ENCODE measurements at regions not wholly inside any gene's neighbourhood (a gene's known extent, or its start where the extent isn't known, plus 50 kb on each side); places are given as distances from the start of the nearest gene placed in this dataset.

- CTCF ChIA-PET = no interaction called here
- no peak overlapping the region for H2AFZ ChIP-seq (ENCODE audit: low read depth, low read length, poor library complexity, severe bottlenecking)
- POLR2A ChIA-PET = interaction anchor here (1.2 kb wide), 1 partner anchor 9 kb away, joined by 5 read pairs; no protein-coding TSS in a partner anchor
- no peak overlapping the region for H3K9ac ChIP-seq (ENCODE audit: low read length)
- H3K4me2 ChIP-seq (ENCODE audit: low read length) = 0 out of 2 replicates have a peak overlapping the region, but pooled peaks have one; percentile 0
- no peaks in the 10 kb centered on the region for H3K27me3 ChIP-seq (ENCODE audit: insufficient read depth, low read length)
- TF ChIP-seq ZBTB33 (IDR thresholded peaks at IDR 0.05; ENCODE audit: extremely low read depth, insufficient replicate concordance, low read length) = no peak
- TF ChIP-seq TCF7L2 (IDR thresholded peaks at IDR 0.05; ENCODE audit: borderline replicate concordance, extremely low read depth, insufficient read depth, insufficient read length) = peak; percentile 43
- TF ChIP-seq EZH2phosphoT487 (IDR thresholded peaks at IDR 0.05; ENCODE audit: borderline replicate concordance) = no peak
- H3K27ac ChIP-seq (ENCODE audit: low read depth, low read length) = no peak overlapping the region
- DNase-seq (ENCODE audit: low read depth, low spot score) (no peak), ATAC-seq (peak; percentile 46)
- peaks cover 8 to 21% of the 10 kb centered on the region in 2 experiments for H3K4me1 ChIP-seq (ENCODE audit: control insufficient read depth in 1 of 2, insufficient read depth in 2 of 2, low read length in 2 of 2)
- intact Hi-C loops (cut with micrococcal nuclease) = no loop called here
- no peaks in the 10 kb centered on the region for H3K36me3 ChIP-seq (ENCODE audit: control insufficient read depth in 1 of 2, insufficient read depth in 2 of 2, low read length in 2 of 2)
- BruUV-seq (replicated peaks) = no TSS peak
- no peaks in the 10 kb centered on the region for H3K9me3 ChIP-seq (ENCODE audit: control insufficient read depth in 1 of 2, insufficient read depth in 1 of 2, low read depth in 1 of 2, low read length in 2 of 2)
- no peak overlapping the region for H3K4me3 ChIP-seq (replicated peaks in 1 of 2; ENCODE audit: low read depth in 1 of 2, low read length in 2 of 2)
- H4K20me1 ChIP-seq (ENCODE audit: insufficient read depth) = no peaks in the 10 kb centered on the region
- H3K9me2 ChIP-seq (ENCODE audit: insufficient read depth) = no peaks in the 10 kb centered on the region
- H3K79me2 ChIP-seq (ENCODE audit: insufficient read depth, low read length) = no peaks in the 10 kb centered on the region
- RAD21 ChIA-PET (ENCODE audit: low non-redundant PET in 1 of 2, low total read pairs in 2 of 2, uncharacterized antibody in 2 of 2, unreplicated experiment in 2 of 2) = no interaction called here
These were observed 510.8 kb upstream of the B3GALT2 start for GRCh38 chr1:193697115-193697762.

GRCh38 chr1:193694741-193695140 lies 508.3 kb upstream of the B3GALT2 start:
- H3K27me3 ChIP-seq (ENCODE audit: insufficient read depth, low read length) = no peaks in the 10 kb centered on the region
- H3K27ac ChIP-seq (ENCODE audit: low read depth, low read length) = no peak overlapping the region
- H3K9me2 ChIP-seq (ENCODE audit: insufficient read depth) = no peaks in the 10 kb centered on the region
- no peaks in the 10 kb centered on the region for H3K9me3 ChIP-seq (ENCODE audit: control insufficient read depth in 1 of 2, insufficient read depth in 1 of 2, low read depth in 1 of 2, low read length in 2 of 2)
- H3K4me1 ChIP-seq (ENCODE audit: control insufficient read depth in 1 of 2, insufficient read depth in 2 of 2, low read length in 2 of 2) = peaks cover 0 to 6% of the 10 kb centered on the region in 2 experiments; a peak in 1 of 4 replicates
- no peak for ATAC-seq
- ChIA-PET RAD21 (ENCODE audit: low non-redundant PET in 1 of 2, low total read pairs in 2 of 2, uncharacterized antibody in 2 of 2, unreplicated experiment in 2 of 2) (no interaction called here), CTCF (no interaction called here), POLR2A (no interaction called here)
- no peaks in the 10 kb centered on the region for H3K79me2 ChIP-seq (ENCODE audit: insufficient read depth, low read length)
- no peaks in the 10 kb centered on the region for H3K36me3 ChIP-seq (ENCODE audit: control insufficient read depth in 1 of 2, insufficient read depth in 2 of 2, low read length in 2 of 2)
- no peak for TF ChIP-seq ZFX (IDR thresholded peaks at IDR 0.05)
- TF ChIP-seq ATF3 (IDR thresholded peaks at IDR 0.05) = no peak
- no peak for TF ChIP-seq YY1 (IDR thresholded peaks at IDR 0.05; ENCODE audit: extremely low read depth, insufficient replicate concordance, low read depth, low read length)
- TF ChIP-seq POLR2A (IDR thresholded peaks at IDR 0.05; ENCODE audit: borderline replicate concordance, extremely low read depth, insufficient read depth, insufficient read length) = no peak
- TF ChIP-seq RAD21 (IDR thresholded peaks at IDR 0.05; ENCODE audit: low read depth) = no peak
- TF ChIP-seq SP1 (IDR thresholded peaks at IDR 0.05; ENCODE audit: low read depth) = no peak
- no peak for TF ChIP-seq FOSL1 (IDR thresholded peaks at IDR 0.05; ENCODE audit: low read depth)
- no peak for TF ChIP-seq EGR1 (IDR thresholded peaks at IDR 0.05; ENCODE audit: low read depth)
- H3K4me2 ChIP-seq (ENCODE audit: low read length) = no peak overlapping the region
- H4K20me1 ChIP-seq (ENCODE audit: insufficient read depth) = no peaks in the 10 kb centered on the region
- H3K9ac ChIP-seq (ENCODE audit: low read length) = no peak overlapping the region
- H3K4me3 ChIP-seq (replicated peaks in 1 of 2; ENCODE audit: low read depth in 1 of 2, low read length in 2 of 2) = no peak overlapping the region
- DNase-seq (ENCODE audit: low read depth, low spot score) = no peak
- intact Hi-C loops (cut with micrococcal nuclease) = no loop called here
- BruUV-seq (replicated peaks) = no TSS peak
- no peak overlapping the region for H2AFZ ChIP-seq (ENCODE audit: low read depth, low read length, poor library complexity, severe bottlenecking)

Data from HCT116 (cell line).